ENCODE measurements at regions not wholly inside any gene's neighbourhood (a gene's known extent, or its start where the extent isn't known, plus 50 kb on each side); places are given as distances from the start of the nearest gene placed in this dataset.

DNA sequence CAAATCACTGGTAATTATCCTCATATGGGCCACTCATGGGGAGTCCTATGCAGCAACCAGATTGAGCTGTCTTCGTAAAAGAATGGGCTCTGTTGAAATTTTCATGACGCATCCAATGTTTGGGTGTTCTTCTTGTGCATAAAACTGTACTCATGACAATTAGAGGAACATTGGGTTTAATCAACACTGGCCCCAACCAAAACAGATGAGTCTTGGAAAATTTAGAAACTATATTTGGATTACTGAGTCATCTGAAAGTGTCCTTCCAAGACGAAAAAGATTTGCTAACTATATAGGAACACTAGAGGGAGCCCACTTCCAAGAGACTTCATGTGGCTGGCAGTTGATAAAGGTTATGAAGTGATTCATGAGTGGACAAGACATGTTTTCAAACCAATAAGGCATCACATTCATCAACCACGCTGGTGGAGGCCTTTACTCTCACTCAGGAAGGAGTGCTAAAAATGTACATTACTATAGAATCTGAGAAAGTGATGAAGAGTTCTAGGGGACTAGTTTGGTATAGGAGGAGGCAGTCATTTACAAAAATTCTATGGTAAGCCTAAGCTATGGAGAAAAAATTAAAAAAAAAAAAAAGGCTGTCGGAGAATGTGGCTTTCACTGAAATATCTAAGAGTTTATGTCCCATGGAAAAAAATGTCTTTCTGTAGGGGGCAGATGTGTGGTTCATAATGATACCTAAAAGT, 313.5 kb downstream of the PRDM9 start:
- TF ChIP-seq, protein P1, sequence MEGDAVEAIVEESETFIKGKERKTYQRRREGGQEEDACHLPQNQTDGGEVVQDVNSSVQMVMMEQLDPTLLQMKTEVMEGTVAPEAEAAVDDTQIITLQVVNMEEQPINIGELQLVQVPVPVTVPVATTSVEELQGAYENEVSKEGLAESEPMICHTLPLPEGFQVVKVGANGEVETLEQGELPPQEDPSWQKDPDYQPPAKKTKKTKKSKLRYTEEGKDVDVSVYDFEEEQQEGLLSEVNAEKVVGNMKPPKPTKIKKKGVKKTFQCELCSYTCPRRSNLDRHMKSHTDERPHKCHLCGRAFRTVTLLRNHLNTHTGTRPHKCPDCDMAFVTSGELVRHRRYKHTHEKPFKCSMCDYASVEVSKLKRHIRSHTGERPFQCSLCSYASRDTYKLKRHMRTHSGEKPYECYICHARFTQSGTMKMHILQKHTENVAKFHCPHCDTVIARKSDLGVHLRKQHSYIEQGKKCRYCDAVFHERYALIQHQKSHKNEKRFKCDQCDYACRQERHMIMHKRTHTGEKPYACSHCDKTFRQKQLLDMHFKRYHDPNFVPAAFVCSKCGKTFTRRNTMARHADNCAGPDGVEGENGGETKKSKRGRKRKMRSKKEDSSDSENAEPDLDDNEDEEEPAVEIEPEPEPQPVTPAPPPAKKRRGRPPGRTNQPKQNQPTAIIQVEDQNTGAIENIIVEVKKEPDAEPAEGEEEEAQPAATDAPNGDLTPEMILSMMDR (IDR thresholded peaks at IDR 0.05) = peak in 1 of 6 experiments; percentile 19
- TF ChIP-seq EP300 (IDR thresholded peaks at IDR 0.05) = no peak
- no peak for TF ChIP-seq POLR2A (IDR thresholded peaks at IDR 0.05)
- TF ChIP-seq POLR2AphosphoS5 (IDR thresholded peaks at IDR 0.05) = no peak

Measured in upper lobe of left lung (tissue), 4 donors.